HG03196 (cell line): ENCODE measurements at regions not wholly inside any gene's neighbourhood (a gene's known extent, or its start where the extent isn't known, plus 50 kb on each side); places are given as distances from the start of the nearest gene placed in this dataset.
"Not testable (repeated sequence)": the region's sequence is repeated elsewhere in the genome, so short reads cannot be mapped to it uniquely, and the experiment has no call there.

Experiments
- ATAC-seq: cut with Tn5 transposase; IDR thresholded peaks from one replicate; pipeline ENCODE4 v1.9.1; 2021; ENCODE audit not compliant: unreplicated experiment

GRCh38 chr13:90839061-90839460 lies 508.4 kb upstream of the MIR17HG start:
- ATAC-seq = no peak

- no peak for ATAC-seq
Measured at GRCh38 chr13:90846936-90847335, 500.6 kb upstream of the MIR17HG start.

- not testable (repeated sequence) for ATAC-seq
Measured at GRCh38 chr13:90853666-90854065, 493.8 kb upstream of the MIR17HG start.

- ATAC-seq = no peak
Measured at GRCh38 chr13:90857921-90858320, 489.6 kb upstream of the MIR17HG start.

GRCh38 chr13:90866006-90866405 lies 481.5 kb upstream of the MIR17HG start:
- ATAC-seq = no peak

DNA sequence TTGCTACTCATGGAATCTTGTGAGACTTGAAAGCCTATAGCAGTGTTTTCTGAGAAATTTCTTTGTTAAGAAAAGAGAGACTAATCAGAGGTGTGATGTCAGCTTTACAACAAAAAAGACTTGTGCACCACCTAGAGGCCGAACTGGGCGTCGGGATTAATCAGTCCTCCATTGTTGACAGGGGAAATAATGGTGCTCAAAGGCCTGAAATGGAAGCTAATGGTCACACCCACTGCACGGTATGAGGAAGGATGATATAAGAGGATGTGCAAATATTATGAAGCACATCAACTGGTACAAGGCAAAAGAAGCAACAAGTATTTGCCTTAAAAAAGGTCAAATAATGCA lies 480.2 kb upstream of the MIR17HG start:
- peak; percentile 99 for ATAC-seq

GRCh38 chr13:90868321-90868920 lies 479.1 kb upstream of the MIR17HG start:
- ATAC-seq = no peak

DNA sequence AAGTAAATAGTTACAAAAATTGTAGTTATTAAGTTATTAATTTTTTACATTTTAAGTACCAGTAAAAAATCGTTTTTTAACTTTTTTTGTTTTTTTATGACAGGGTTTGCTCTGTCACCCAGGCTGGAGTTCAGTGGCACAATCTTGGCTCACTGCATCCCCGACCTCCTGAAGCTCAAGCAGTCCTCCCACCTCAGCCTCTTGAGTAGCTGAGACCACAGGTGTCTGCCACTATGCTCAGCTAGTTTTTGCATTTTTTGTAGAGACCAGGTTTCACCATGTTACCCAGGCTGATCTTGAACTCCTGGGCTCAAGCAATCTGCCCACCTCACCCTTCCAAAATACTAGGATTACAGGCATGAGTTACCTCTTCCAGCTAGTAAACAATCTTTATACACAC lies 477.9 kb upstream of the MIR17HG start:
- ATAC-seq = no peak

DNA sequence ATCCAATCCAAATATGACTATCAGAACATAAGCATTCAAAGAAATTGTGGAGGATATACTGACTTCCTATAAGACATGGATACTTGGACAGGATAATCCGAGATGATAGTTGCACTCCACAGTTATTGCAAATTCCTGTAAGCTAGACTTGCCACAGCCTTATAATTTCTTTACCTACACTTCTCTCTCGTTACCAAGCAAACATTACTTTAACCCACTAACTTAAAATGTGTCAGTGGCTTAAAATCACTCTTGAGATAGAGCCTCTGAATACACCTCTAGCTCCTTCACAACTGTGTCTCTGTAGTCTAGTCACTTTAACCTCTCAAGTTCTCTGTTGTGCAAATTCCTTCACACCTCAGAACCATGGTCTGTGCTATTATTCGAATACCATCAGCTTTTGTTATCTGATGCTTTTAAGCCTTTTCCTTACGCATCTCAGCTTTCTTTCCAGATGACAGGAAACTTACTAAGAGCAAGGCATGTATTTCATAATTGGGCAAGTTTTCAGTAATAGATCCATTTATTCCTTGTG lies 474.9 kb upstream of the MIR17HG start:
- no peak for ATAC-seq

DNA sequence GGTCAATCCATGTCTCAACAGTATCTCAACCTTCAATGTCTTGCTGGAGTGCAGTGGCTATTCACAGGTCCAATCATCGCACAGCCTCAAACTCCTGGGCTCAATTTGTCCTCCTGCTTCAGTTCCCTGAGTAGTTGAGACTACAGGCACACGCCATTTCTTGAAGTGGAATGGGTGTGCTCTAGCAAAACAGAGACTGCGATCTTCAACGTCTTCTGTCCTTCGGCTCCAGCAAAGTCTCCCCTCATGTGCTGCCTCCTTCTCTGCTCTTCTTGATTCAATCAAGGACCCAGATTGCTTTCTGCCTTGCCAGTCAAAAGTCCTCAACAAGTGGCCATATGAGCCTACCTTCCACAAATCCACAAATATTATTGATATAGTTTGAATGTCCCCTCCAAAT lies 466.7 kb upstream of the MIR17HG start:
- no peak for ATAC-seq

DNA sequence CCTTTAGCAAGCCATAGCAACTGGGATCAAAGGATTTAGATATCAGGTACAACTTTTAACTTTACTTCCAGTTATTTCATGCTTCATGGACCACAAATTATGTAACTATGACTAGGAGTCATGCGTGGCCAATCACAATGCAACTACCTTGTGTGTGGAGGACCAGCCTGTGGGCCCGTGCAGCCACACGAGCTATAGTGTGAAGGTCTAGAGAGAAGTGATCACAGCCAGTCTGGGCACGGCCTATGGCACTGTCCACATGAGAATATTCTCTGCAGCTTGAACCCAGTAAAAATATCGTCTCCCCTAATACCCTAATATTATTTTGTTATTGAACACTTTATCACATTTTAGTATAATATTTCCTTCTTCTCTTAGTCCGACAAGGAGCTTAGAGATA lies 464.9 kb upstream of the MIR17HG start:
- ATAC-seq = no peak

DNA sequence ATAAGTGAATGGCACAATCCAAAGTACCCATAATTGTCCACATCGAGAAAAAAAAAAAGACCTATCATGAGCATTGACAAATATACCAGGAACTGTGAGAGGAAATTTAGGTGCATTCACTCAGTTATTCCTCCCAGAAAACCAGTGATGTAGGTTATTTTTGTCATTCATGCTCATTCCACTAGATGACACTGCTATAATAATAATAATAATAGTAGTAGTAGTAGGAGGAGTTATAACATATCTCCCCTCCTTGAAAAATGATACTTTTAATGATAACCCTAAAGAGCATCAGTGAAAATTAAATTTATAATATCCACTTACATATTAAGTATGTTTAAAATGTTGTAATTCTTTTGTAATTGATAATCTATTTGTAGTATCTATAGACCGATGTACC lies 463.9 kb upstream of the MIR17HG start:
- ATAC-seq = no peak

DNA sequence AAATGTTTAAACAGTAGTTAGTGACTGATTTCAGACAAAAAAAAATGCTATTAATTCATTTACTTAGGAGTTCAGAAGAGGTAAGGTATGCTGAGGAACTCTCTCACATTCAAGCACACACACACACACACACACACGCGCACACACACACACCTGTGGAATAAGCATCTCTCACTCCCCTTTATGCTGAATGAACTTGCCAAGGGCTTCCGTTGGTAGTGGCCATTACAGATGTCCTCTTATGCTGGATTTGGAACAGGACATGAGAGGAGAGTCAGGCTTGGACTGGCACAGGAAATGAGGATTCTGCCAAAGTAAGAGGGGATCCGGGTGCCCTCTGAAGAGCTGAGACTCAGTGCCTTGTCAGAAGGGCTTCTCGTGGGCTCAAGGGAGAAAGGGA lies 463.4 kb upstream of the MIR17HG start:
- no peak for ATAC-seq

- no peak for ATAC-seq
Measured at GRCh38 chr13:90889906-90890834, 457.3 kb upstream of the MIR17HG start.

- ATAC-seq = no peak
Measured at GRCh38 chr13:90891329-90891728, 456.2 kb upstream of the MIR17HG start.

DNA sequence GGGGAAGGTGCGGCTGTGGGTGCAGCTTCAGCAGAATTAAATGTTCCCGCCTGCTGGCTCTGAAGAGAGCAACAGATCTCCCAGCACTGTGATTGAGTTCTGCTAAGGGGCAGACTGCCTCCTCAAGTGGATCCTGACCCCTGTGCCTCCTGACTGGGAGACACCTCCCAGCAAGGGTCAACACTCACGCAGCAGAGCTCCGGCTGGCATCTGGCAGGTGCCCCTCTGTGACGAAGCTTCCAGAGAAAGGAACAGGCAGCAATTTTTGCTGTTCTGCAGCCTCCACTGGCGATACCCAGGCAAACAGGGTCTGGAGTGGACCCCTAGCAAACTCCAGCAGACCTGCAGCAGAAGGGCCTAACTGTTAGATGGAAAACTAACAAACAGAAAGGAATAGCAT lies 454.3 kb upstream of the MIR17HG start:
- not testable (repeated sequence) for ATAC-seq

GRCh38 chr13:90896002-90896401 lies 451.5 kb upstream of the MIR17HG start:
- no peak for ATAC-seq

DNA sequence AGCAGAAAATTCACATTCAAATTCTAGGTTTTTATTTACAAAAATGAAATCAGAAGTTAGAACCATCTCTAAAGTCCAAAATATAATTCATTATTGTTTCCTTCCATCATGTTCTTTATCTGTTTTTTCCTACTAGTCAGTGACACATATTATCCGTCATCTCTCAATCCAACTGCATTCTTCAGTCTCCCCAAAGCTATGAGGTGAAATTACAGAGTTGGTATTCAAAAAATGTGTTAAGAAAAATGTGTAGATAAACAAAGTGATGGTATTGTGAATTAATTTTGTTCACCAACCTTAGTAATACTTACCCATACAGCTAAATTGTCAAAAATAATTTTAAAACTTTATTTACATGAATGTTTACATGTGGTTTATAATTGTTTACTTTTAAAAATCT lies 448.7 kb upstream of the MIR17HG start:
- no peak for ATAC-seq

DNA sequence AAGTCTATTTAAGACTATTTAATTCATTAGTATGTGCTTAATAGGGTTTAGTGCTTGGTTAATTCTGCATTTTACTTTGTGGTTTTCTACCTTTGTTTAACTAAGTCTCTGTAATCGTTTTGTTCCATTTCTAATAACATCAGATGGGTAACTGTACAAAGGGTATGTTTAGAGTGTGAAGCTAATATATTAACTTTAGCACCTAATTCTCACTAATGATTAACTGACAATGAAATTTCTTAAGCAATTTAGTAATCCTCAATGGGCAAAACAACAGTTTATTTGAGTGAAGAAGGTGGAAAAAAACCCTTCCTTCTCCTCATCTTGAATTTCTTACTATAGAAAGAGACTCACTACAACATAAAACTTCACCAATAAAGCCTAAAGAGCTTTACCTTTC lies 448.1 kb upstream of the MIR17HG start:
- ATAC-seq = no peak

DNA sequence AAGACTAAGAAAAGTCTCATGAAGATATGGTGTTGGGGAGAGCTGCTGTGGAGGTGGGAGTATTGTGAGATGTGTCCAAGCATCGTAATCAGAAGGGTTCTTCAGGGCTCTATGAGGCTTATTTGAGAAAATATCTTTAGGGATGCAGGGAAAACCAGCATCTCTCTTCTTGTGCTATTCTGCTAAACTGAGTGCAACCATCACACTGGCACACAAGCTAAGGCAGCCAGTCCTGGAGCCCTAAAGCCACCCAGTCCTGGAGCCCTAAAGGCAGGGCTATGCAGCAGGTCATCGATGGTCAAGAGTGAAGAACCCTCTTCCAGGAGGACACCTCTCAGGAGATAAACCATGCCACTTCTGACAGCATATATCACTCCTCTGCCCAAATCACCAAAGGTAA lies 445.2 kb upstream of the MIR17HG start:
- no peak for ATAC-seq

GRCh38 chr13:90906554-90906953 lies 440.9 kb upstream of the MIR17HG start:
- ATAC-seq = no peak

DNA sequence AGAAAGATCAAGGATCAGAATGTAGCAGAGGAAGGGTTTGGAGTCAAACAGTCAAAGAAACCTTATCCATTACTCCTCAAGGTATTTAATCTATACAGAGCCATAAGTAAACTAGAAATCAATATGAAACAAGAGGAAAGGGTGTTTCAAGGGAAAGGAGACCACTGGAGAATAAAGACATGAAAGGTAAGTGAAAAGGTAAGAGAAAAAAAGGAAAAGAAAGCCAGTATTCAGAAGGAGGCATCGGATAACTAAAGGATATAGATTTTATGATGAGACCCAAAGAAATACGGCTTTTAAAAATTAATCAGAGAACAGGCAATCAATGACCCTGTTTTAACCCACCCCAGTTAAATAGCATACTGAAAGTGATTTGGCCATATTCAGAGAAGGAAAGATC lies 438.7 kb upstream of the MIR17HG start:
- ATAC-seq = no peak
